Posterior cingulate gyrus (tissue), 11 donors: ENCODE measurements at regions not wholly inside any gene's neighbourhood (a gene's known extent, or its start where the extent isn't known, plus 50 kb on each side); places are given as distances from the start of the nearest gene placed in this dataset.
"Not testable (repeated sequence)": the region's sequence is repeated elsewhere in the genome, so short reads cannot be mapped to it uniquely, and the experiment has no call there.

Experiments
- DNase-seq, 10 donors: peaks; one replicate each; pipeline versions ENCODE4 v3.0.0 to v3.0.0-alpha.2; 2020 to 2021; ENCODE audit warnings: mixed read lengths in 3 of 10
- intact Hi-C: fragments of 100-400 bp; cut with DNase I; formaldehyde crosslinking; loops from one replicate; pipeline ENCODE4 v1.15.1; 2023

- intact Hi-C loops, result no loop called here
- DNase-seq, result no peak
These were observed 688.9 kb downstream of the GBE1 start for GRCh38 chr3:81072591-81072990.

GRCh38 chr3:81068546-81068945 is 692.9 kb downstream of the GBE1 start:
- intact Hi-C loops, result no loop called here
- DNase-seq, result no peak

GRCh38 chr3:81063896-81064295 is 697.5 kb downstream of the GBE1 start:
- no peak for DNase-seq
- intact Hi-C loops, result no loop called here

DNA sequence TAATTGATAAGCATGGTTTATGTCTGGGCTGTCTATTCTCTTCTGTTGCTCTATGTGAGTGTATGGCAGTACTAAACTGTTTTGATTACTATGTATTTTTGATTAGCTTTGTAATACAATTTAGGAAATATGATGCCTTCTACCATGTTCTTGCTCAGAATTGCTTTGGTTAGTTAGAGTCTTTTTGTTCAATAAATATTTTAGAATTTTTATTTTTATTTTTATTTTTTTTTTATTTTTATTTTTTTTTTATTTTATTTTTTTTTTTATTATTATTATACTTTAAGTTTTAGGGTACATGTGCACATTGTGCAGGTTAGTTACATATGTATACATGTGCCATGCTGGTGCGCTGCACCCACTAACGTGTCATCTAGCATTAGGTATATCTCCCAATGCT is 710.3 kb downstream of the GBE1 start:
- DNase-seq, intact Hi-C loops: not testable (repeated sequence)

GRCh38 chr3:81048058-81048665 is 713.3 kb downstream of the GBE1 start:
- DNase-seq, result no peak
- intact Hi-C loops, result no loop called here

DNA sequence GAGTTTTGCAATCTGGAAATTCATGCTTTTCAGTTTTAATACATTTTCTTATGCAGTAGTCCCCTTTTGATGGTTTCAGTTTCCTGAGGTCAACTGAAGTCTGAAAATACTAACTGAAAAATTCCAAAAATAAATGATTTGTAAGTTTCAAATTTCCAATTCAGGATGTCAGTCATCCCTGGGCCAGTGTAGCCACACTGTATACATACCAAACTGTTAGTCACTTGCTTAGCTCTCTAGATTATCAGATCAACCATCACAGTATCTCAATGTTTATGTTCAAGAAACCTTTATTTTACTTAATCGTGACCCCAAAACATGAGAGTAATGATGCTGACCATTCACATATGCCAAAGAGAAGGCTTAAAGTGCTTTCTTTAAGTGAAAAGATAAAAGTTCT is 715.5 kb downstream of the GBE1 start:
- no peak for DNase-seq
- intact Hi-C loops, result no loop called here

DNA sequence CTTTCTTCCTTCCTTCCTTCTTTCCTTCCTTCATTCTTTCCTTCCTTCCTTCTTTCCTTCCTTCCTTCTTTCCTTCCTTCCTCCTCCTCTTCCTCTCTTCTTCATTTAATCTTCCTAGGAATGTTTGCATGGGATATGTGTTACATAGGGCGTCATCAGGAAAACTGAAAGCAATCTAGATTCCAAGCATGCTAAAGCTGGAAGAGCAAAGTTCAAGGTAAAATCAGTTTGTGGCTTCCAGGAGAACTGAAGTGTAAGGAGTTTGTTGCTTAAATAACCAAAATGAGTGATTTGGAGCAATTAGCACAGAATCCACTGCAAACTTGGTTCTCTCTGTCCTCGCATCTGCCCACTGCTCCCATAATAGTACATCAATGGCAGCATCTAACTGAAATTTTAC is 716.2 kb downstream of the GBE1 start:
- no peak for DNase-seq
- intact Hi-C loops, result no loop called here

DNA sequence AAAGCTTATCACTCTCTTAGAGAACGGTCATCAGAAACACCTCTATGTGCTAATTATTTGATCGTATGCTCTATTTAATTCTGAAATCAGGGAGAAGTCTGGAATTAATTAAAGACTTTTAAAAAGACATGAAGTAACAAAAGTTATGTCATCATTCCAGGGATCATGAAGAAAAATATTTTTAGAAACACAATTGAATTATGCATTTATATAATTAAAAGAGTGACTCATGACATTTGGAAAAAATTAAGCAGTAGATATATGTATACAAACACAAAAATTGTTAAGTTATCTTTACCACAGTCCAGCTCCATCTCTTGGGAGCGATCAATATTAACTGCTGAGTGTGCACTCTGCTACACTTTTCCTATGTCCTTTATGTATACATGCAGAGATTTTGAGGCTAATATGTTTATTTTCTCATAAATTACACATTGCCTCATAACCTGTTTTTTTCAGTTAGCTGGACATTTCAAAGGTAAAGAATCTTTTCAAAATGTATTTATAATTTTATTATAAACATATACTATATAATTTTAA is 717.7 kb downstream of the GBE1 start:
- no peak for DNase-seq
- intact Hi-C loops, result no loop called here

GRCh38 chr3:81043009-81043408 is 718.4 kb downstream of the GBE1 start:
- DNase-seq, result no peak
- intact Hi-C loops, result no loop called here

DNA sequence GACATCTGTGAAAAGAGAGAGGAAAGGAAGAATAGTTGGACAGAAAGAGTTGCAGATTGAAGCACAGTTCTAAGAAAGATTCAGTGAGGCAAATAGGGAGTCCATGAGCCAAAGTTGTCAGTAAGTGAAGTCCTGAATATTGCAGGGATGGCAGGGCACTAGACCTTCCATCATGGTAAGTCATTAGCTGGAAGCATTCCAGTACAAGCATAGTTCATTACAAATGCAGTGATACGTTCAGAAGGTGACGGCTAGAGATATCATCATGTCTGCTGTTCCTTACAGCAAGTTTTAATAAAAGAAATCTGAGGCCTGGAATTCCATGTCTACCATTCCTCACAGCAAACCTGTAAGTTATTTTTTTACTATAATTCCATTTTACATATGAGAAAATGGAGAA is 720.1 kb downstream of the GBE1 start:
- no peak for DNase-seq
- intact Hi-C loops, result no loop called here

GRCh38 chr3:81040107-81040506 is 721.3 kb downstream of the GBE1 start:
- intact Hi-C loops, result no loop called here

GRCh38 chr3:81033684-81034083 is 727.8 kb downstream of the GBE1 start:
- intact Hi-C loops, result no loop called here

More at GRCh38 chr3:81040107-81040506, 721.3 kb downstream of the GBE1 start:
- DNase-seq, result no peak

GRCh38 chr3:81033185-81033584 is 728.3 kb downstream of the GBE1 start:
- no peak for DNase-seq
- intact Hi-C loops, result no loop called here

More at GRCh38 chr3:81033684-81034083, 727.8 kb downstream of the GBE1 start:
- no peak for DNase-seq

GRCh38 chr3:81029861-81030260 is 731.6 kb downstream of the GBE1 start:
- intact Hi-C loops, result no loop called here
- DNase-seq, result no peak

- intact Hi-C loops, result no loop called here
- DNase-seq, result no peak
These were observed 734.1 kb downstream of the GBE1 start for GRCh38 chr3:81027344-81027743.

DNA sequence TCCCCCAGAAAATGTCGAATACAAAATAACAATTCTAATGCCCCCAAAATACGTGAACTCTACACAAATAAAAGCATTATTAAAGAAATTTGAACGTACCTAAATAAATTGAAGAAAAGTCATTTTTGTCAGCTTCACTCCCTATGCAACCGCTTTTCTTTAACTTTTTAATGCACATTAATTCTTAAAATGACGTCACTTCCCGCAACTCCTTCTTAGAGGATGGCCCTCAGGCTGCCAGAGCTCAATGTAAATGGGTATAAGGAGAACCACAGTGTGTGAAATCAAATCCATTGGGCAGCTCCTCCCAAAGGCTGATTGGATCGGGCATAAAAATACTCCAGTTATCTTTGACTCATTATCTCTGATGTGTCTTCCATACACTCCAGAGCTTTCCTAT is 736.9 kb downstream of the GBE1 start:
- intact Hi-C loops, result no loop called here
- no peak for DNase-seq

DNA sequence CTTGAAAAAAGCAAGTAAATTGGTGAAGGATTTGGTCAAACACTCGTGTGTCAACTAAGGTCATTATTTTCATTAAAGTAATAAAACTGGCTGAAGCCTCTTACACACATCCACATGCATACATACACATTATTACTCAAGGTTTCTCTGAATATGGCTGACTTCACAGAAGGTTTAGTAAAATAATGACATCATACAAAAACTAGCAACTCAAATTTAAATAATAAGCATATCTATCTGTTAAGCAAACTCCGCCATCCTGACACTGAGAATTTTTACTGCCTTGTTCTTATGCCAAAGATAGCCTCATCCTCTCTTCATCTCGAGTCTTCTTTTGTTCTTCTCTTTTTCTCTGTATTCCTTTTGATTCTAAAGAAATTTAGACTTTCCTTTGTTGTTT is 739.1 kb downstream of the GBE1 start:
- intact Hi-C loops, result no loop called here
- DNase-seq, result no peak

- DNase-seq, result no peak
- intact Hi-C loops, result no loop called here
These were observed 748.1 kb downstream of the GBE1 start for GRCh38 chr3:81013360-81013759.

DNA sequence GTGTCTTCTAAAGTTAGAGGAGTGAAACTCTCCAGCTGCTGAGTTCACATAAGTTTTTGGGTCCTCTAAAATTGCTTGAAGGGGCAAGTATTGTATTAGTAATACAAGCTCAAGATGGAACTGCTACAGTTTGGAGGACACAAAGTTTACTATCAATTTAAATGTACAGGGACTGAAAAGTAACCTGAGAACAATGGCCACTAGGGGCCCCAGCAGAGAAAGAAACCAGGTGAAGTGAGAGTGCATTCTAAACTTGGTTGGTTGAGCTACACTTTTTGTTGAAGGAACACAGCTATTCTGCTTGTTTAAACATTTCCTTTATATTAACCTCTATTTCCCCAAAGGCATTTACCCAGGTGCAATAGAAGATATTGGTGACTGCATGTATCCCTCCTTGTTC is 755.5 kb downstream of the GBE1 start:
- DNase-seq, result no peak
- intact Hi-C loops, result no loop called here

DNA sequence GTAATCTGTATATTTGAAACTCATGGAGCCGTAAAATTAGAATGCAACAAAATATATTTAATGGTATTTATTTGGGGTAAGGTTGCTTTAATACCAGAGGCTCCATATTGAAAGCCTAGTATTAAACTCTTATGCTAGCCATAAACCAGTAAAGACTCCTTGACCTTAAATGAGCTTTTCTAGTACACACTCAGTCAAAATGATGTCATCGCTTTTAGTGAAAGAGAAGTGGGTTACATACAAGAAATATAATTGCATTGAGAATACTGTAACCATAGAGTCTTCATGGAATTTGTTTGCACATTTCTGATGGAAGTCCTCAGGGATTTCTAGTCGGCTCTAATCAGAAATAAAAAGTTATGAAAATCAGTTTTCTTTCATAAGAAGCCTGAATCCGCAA is 757.6 kb downstream of the GBE1 start:
- intact Hi-C loops, result no loop called here
- no peak for DNase-seq

GRCh38 chr3:81003008-81003645 is 758.3 kb downstream of the GBE1 start:
- intact Hi-C loops, result no loop called here
- DNase-seq, result no peak

GRCh38 chr3:80999481-80999880 is 762.0 kb downstream of the GBE1 start:
- intact Hi-C loops, result no loop called here
- DNase-seq, result no peak
